GM19043 (cell line): ENCODE measurements at regions not wholly inside any gene's neighbourhood (a gene's known extent, or its start where the extent isn't known, plus 50 kb on each side); places are given as distances from the start of the nearest gene placed in this dataset.
"Not testable (repeated sequence)": the region's sequence is repeated elsewhere in the genome, so short reads cannot be mapped to it uniquely, and the experiment has no call there.

Source experiments
- ATAC-seq: cut with Tn5 transposase; IDR thresholded peaks from one replicate; pipeline ENCODE4 v1.9.1; 2021; ENCODE audit warnings: low read depth; ENCODE audit not compliant: unreplicated experiment

DNA sequence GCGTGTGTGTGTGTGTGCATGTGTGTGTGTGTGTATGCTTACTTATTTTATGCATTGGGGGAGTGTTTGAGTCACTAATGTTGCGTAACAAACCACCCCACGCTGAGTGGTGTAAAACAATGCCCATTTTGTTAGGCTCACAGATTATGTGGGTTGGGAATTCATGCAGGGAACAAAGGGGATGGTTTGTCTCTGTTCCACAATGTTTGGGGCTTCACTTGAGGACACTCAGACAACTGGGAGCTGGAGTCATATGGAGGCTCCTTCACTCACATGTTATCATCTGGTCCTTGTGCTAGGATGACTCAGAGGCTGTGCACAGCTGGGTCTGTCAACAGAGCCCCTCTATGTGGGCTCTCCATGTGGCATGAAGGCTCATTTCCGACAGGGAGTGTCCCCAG lies 51.3 kb upstream of the LARGE1 start:
- ATAC-seq: no peak

DNA sequence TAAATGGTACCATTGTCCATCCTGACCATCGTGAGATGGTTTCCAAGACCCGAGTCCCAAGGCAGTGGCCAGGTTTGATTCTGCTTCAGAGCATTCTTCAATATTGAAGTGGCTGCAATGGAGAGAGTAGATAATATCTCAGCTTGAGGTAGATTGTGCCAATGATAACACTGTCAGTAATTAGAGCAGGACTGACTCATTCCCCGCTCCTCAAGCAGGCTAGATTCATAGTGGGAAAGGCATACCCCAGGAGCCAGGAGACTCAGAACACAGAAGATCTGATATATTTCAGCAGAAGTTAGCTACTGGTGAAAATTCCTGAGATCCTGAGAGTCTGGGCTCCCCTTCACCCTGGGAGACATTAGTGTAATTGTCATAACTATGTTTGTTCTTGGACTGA lies 55.6 kb upstream of the LARGE1 start:
- no peak for ATAC-seq

DNA sequence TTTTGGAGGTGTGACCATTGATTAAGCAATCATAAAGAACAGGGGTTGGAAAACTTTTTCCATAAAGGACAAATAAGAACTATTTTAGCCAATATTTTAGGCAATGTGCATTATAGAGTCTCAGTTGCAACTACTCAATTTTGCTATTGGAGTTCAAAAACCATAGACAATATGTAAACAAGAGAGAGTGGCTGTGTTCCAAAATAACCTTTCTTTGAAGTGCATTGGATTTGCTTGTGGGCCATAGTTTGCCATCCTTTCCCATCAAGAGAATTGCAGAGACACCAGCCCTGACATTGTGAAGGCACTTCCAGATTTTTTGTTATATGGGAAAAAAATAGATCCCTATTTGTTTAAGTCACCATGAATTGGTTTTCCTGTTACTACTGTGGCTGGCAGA lies 63.3 kb upstream of the LARGE1 start:
- ATAC-seq: no peak

DNA sequence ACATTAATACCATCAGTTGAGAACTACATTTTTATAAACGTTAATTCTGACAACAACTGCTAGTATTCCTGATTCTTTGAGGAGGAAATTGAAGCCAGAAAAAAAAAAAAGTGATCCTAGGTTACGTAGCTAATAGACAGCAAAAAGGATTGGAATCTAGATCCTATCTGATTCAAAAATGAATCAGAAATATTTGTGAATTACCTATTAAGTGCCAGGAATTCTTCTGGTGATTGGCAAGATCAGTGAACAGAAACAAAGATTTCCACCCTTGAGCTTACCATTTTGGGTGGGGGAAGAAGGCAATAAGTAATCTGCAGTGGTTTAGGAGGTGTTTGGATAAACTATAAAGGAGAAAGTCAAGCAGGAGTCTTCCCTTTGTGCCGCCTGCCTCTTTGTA lies 63.9 kb upstream of the LARGE1 start:
- no peak for ATAC-seq

DNA sequence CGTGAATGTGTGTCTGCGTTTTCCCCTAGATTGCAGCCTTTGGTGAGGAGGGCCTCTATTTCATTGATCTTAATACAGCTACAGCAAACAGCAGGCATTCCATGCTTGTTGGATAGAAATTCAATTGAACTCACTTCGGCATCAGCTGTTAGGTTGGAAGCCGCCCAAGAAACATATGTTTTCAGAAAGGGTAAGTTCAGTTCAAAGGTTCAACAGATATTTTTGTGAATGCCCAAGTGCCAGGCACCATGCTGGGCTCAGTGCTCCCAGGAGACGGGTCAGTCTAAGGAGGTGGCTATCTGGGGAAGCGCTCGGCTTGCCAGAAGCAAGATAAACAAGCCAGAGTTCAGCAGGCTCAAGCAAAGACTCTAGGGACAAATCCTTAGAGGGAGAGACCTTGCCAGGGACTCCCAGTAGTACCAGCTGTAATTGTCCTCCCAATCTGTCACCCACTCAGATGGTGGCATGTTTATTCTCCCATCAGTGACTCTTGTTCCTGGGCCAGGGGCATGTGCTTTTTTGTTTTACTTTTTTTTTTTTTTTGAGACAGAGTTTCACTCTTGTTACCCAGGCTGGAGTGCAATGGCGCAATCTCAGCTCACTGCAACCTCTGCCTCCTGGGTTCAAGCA lies 64.5 kb upstream of the LARGE1 start:
- ATAC-seq: no peak

DNA sequence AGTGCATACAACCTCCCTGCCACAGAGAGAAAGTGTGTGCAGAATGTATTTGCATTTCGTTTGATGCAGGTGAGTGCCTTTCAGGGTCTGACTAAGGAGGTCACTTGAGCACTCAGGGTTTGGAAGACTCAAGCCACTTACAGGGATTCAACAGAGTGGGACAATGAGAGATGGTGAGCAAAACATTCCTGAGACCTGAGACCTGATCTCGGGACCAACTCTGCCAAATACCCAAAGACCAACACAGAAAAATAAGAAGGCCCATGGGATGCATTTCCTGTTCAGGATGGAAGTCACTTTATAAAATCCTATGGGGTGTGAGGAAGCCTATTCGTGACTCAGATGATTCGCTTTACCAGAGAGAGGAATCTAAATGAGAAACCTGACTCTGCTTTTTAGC lies 65.2 kb upstream of the LARGE1 start:
- ATAC-seq: no peak

DNA sequence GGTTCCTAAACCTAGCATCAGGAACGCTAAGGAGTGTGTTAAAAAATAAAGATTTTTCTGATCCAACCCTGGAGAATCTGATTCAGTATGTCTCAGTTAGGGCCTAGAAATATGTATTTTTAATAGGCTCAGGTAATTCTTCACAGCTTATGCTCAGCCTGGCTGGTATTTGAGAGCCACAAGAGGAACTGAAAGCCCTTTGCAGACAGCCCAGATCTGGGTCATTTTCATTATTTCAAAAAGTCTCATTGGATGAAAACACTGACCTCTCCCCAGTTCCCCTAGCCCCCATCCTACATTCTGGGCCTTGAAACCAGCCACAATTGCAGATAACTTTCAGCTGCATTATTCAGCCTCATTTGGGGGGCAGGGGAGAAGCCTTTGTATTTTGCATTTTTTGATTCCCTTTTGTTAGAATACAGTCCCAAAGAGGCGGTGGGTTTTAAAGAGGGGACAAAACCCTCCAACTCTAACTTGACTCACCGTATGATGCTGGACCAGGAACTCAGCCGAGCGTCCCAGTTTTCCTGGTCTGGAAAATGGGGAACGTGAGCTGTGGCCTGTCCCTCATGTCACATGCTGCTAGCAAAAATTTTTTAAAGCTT lies 66.0 kb upstream of the LARGE1 start:
- ATAC-seq: no peak

DNA sequence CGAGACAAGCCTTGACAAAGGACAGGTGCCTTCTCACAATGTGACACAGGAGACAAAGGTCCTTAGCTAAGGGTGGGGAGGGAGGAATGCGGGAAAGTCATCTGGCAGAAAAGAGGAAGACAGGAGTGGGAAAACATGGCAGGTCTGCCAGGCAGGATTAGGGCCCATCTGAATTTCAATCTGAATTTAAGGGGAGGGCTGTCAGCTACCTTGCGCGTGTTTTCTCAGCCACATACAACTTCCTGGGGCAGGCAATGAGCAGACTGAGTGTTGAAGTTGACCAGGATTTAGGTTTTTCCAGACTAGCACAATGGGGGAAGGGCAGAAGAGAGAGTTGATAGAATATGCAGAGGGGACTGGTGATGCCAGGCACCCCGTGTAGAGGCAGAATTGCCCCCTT lies 66.7 kb upstream of the LARGE1 start:
- no peak for ATAC-seq

DNA sequence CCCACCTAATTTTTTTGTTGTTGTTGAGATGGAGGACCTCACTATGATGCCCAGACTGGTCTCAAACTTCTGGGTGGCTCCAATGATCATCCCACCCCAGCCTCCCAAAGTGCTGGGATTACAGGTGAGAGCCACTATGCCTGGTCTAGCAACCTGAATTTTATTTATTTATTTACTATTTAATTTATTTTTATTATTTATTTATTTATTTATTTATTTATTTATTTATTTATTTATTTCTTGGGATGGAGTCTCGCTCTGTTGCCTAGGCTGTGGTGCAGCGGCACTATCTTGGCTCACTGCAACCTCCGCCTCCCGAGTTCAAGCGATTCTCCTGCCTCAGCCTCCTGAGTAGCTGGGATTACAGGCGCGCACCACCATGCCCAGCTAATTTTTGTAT lies 69.0 kb upstream of the LARGE1 start:
- ATAC-seq: not testable (repeated sequence)

DNA sequence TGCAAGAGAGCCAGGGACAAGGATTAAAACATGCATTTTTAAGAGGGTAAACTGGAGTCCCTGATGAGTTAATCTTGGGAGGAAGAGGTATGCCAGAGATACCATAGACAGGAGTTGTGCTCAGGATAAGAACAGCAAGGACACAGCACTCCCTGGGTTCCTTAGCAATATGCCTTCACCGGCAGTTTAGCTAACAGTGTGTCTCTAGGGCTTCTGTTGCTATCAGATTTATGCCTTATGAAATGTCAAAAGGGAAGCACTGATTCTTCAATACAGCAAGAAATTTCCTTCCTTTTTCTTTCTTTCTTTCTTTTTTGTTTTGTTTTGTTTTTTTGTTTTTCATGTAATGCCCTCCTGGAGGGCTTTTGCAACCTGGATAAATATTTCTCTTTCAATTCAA lies 71.3 kb upstream of the LARGE1 start:
- ATAC-seq: no peak

DNA sequence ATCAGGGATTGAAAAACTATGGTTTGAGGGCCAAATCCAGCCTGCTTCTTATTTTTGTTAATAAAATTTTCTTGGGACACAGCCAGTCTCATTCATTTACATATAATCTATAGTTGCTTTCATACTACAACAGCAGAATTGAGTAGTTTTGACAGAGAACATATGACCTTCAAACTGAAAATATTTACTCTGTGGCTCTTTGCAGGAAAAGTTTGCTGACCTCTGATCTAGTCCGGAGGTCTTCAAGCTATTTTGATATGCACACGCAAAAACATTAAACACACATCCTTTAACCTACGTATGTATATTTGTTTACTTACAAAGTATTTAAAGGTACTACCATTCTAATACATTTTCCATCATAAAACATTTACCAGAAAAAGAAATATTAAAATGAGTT lies 76.5 kb upstream of the LARGE1 start:
- ATAC-seq: no peak

DNA sequence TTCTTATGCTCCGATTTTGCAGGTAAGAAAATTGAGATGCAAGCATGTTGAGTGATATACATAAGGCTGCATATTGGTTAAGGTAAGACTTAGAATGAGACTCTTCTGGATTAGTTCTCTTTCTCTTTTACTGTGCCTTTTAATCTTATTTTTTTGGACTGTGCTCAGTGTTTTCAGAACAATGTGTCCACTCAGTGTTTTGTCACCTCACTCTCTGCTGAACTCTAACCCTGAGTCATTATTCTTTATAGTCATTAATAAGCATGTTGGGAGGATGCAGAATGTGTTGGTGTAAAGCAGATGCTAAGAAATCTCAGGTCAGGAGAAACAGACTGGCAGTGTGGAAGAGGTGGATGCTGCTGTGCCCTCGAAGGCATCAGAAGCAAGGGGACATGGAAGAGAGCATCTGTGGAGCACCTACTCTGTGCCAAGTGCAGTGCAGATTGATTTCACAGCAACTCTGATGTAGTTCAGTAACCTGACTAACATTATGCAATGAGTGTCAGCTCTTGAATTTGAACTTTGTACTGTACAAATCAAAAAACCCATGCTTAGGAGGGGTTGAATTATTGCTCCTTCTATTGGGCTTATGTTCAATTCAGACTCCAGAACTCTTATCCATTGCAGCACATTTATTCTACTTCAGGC lies 80.7 kb upstream of the LARGE1 start:
- ATAC-seq: no peak

DNA sequence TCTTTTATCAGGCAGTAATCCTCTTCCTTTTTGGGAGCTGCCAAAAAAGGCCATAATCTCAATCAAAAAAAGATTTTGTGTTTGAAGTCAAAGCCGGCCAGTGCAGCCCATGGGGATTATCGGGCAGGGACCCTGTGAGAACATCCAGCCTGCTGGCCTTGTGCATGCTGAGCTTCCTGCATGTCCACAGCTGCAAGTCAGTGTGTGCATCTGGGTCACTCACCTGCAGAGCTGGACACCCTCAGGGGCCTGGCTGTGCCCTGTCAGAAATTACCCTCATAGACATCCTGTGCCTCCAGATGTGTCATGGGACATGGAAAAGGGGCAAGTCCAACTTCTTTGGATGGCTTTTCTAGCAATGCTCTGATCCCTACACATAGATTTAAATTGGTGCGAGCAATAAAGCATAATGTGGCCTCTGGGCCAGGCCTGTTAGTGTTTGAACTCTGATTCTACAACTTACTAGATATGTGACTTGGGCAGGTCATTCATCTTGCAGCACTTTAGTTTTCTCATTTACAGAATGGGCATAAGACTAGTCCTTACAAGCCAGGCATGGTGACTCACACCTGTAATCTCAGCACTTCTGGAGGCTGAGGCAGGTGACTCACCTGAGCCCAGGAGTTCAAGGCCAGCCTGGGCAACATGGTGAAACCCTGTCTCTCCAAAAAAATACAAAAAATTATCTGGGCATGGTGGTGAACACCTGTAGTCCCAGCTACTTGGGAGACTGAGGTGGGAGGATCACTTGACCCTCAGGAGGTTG lies 81.6 kb upstream of the LARGE1 start:
- ATAC-seq: no peak

DNA sequence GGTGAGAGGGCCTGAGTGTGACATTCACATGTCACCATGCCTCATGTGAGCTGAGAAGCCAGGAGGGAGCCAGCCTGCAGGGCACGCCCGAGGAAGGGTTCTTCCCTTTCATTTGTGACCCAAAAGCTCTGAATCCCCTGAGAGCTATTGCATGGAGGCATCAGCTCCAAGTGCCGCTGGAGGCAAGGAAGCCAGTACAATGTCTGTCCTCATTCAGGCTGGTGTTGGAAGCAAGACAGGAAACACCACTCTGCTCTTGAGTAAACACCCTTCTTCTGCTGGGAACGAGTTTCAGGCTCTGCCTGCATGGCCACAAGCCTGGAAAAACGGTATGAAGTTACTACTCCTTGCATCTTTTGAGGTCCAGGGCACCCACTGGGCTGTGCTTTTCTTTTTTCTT lies 83.8 kb upstream of the LARGE1 start:
- no peak for ATAC-seq

DNA sequence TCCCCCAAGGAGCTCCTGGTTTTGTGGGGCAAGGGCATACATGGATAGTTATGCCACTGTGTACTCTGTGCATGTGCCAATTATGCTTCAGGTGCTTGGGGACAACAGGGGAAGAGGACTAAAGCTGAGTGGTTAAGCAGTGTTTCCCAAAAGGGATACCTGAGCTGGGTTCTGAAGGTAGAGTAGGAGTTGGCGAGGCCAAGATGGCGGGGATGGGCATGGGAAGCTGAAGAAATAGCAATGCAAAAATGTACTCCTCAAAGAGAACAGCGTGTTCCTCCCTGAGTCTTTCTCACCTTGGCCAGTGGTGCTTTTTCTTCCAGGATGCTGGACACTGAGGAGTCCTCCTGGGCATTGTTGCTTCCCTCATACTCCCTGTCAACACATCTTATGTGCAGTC lies 90.0 kb upstream of the LARGE1 start:
- ATAC-seq: no peak

DNA sequence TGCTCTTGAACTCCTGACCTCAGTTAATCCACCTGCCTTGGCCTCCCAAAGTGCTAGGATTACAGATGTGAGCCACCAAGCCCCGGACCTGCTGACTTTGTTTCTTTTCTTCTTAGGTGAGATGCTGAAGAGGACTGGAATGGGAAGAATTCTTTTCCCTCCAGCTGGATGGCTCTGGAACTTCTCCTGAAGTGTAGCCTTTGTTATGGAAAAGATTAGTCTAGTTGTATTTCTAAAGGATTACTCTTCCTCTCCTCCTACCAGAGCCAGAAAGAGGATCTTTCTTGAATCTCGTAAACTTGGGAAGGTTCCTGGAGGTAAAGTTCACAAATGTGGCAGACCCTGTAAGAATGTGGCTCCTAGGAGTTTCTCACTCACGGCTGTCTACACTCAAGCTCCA lies 95.4 kb upstream of the LARGE1 start:
- no peak for ATAC-seq

DNA sequence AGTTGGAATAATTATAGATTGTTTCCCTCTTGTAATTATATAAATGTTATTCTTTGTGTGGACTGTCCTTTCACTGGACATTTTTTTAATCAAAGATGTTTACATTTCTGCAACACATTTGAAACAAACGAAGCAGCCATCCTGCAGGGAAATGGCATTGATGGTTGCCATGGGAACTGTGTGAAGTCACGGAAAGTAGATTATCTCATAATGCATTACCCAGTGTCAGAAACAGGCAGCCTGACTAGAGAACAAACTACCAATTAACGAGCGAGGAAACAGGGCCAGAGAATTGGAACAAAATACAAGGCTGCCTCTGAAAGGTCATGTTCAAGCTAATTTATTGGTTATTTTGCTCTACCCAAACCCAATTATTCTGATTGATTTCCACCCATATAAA lies 96.9 kb upstream of the LARGE1 start:
- ATAC-seq: no peak

DNA sequence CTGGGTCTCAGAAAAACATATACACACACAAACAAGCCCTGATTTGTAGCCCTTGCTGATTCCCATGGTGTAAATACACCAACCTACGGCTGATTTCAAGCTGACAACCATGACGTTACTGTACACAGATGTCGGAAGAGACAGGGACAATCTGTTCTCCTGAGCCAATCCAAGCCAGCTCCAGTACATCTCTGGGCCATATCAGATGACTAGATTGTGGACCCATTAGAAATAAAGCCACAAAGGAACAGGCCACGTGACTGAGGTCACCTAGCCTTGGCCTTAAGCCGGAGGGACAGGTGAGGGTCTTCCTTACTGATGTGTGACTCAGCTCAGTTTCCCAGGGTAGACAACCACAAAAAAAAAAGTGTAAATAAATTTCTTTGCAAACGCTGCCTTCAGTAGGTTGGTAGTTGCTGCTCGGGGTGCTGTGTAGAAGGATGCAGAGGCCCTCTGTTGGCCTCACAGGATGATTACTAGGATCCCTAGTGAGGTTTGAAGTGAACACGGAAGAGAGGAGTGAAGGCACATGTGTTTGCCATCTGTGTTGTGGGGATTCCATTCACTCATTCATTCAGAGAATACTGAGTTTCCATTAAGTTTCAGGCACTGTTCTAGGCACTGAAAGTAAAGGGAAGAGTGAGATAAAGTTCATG lies 99.0 kb upstream of the LARGE1 start:
- no peak for ATAC-seq

DNA sequence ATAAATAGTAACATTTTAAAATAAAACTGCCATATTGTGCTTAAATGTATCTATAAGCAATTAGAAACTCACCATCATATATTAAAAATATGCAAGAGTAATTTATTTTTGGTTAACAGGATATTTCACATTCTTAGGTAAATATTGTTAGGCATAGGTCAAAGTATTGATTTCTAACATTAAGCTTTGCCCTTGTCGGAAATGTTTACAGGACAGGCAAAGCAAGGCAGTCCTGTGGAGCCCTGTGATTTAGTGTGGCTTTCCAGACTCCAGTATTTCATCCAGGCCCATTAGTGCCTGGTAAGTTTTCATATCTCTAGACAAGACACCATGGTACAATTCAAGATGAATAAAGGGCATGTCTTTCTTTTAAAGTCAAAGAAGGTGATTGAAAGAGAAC lies 114.9 kb upstream of the LARGE1 start:
- no peak for ATAC-seq

DNA sequence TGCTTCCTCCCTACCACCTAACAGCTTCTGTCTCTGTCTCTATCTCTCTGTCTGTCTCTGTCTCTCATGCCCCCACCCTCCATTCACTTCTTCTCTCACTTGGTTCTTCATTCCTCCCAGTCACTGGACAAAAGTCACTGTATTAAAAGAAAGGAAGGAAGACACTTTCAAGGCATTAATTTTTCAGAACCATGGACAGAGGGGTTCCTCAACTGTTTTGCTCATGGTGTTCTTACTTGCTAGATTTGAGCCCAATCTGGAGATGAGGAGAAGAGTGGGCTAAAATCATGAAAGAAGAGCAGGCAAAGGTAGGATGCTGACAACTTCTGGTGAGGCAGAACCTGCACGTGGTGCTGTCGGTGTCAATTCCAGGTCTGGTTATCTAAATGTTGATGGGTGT lies 116.7 kb upstream of the LARGE1 start:
- no peak for ATAC-seq
